MCF 10A (cell line): ENCODE measurements at regions not wholly inside any gene's neighbourhood (a gene's known extent, or its start where the extent isn't known, plus 50 kb on each side); places are given as distances from the start of the nearest gene placed in this dataset.

Experiments used
- BruUV-seq: library from RNA; stranded (reverse); fragments of 400-500 nt; replicated peaks from 2 replicates; lab custom pipeline; 2021; lab: Mats Ljungman, UMichigan
- CTCF ChIA-PET: fragments of 300-600 bp; sonication (Branson Sonifier 250); formaldehyde crosslinking; extraction: SDS; loops from one replicate; lab custom pipeline; 2021; ENCODE audit warnings: antibody characterized with exemption, inconsistent platforms; lab: Yijun Ruan, JAX
- POLR2A ChIA-PET: fragments of 300-600, 350-650 bp; sonication (Branson Sonifier 250); formaldehyde crosslinking; extraction: SDS; loops from one replicate; lab custom pipeline; 2020; ENCODE audit warnings: antibody characterized with exemption, inconsistent platforms; lab: Yijun Ruan, JAX
- DNase-seq: peaks from one replicate; pipeline ENCODE4 v3.0.0-alpha.2; 2018; ENCODE audit not compliant: unreplicated experiment
- H3K27ac Mint-ChIP-seq: one replicate; pipeline ENCODE4 v1.8.0; 2022; ENCODE audit warnings: mild to moderate bottlenecking, low read depth, mixed read lengths; ENCODE audit not compliant: unreplicated experiment
- H3K27me3 Mint-ChIP-seq: one replicate; pipeline ENCODE4 v1.8.0; 2022; ENCODE audit warnings: mixed read lengths; ENCODE audit not compliant: insufficient read depth, unreplicated experiment
- H3K36me3 Mint-ChIP-seq: one replicate; pipeline ENCODE4 v1.8.0; 2022; ENCODE audit warnings: mild to moderate bottlenecking, moderate library complexity, mixed read lengths; ENCODE audit not compliant: insufficient read depth, unreplicated experiment
- H3K4me1 Mint-ChIP-seq: one replicate; pipeline ENCODE4 v1.8.0; 2022; ENCODE audit warnings: mixed read lengths; ENCODE audit not compliant: insufficient read depth, unreplicated experiment
- H3K4me3 Mint-ChIP-seq: one replicate; pipeline ENCODE4 v1.8.0; 2022; ENCODE audit warnings: mild to moderate bottlenecking, moderate library complexity, mixed read lengths; ENCODE audit not compliant: unreplicated experiment
- H3K9me3 Mint-ChIP-seq: one replicate; pipeline ENCODE4 v1.8.0; 2022; ENCODE audit warnings: mixed read lengths; ENCODE audit not compliant: unreplicated experiment
- intact Hi-C: fragments of 100-400 bp; cut with micrococcal nuclease; formaldehyde crosslinking; loops from 2 replicates; pipeline ENCODE4 v1.14.1; 2022
- TF ChIP-seq, protein P1 (sequence below): fragments of 200-600 bp; IDR thresholded peaks from one replicate; pipeline ENCODE4 v1.8.0; 2022; ENCODE audit warnings: antibody characterized with exemption, mild to moderate bottlenecking; ENCODE audit not compliant: unreplicated experiment

DNA sequence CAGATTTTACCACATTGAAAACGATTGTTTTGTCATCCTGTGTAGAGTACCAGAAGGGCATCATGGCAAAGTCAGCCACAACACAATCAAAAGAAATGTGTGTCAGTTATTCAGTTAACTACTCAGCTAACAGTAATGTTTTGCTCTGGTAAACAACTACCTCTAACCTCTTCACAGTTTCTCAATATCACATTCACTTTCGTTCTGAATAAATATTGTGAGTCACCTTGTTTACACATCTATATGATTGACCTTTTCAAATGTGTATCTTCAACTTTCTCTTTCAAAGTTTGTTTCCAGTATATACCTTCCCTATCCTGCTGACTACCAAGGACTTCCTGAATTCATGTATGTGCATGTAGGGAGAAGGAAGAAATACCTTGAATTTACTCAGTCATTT lies 216.6 kb upstream of the UFL1 start:
- Mint-ChIP-seq H3K9me3 (no peaks in the 10 kb centered on the region), H3K4me1 (no peaks in the 10 kb centered on the region), H3K27ac (no peak overlapping the region), H3K36me3 (no peaks in the 10 kb centered on the region), H3K4me3 (no peak overlapping the region), H3K27me3 (peaks cover 34% of the 10 kb centered on the region)
- intact Hi-C loops = no loop called here
- no TSS peak for BruUV-seq
- TF ChIP-seq, protein P1, sequence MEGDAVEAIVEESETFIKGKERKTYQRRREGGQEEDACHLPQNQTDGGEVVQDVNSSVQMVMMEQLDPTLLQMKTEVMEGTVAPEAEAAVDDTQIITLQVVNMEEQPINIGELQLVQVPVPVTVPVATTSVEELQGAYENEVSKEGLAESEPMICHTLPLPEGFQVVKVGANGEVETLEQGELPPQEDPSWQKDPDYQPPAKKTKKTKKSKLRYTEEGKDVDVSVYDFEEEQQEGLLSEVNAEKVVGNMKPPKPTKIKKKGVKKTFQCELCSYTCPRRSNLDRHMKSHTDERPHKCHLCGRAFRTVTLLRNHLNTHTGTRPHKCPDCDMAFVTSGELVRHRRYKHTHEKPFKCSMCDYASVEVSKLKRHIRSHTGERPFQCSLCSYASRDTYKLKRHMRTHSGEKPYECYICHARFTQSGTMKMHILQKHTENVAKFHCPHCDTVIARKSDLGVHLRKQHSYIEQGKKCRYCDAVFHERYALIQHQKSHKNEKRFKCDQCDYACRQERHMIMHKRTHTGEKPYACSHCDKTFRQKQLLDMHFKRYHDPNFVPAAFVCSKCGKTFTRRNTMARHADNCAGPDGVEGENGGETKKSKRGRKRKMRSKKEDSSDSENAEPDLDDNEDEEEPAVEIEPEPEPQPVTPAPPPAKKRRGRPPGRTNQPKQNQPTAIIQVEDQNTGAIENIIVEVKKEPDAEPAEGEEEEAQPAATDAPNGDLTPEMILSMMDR = no peak
- peak; percentile 7 for DNase-seq
- CTCF ChIA-PET = no interaction called here
- POLR2A ChIA-PET = no interaction called here

GRCh38 chr6:96330884-96331283 lies 190.7 kb upstream of the UFL1 start:
- Mint-ChIP-seq H3K9me3 (no peaks in the 10 kb centered on the region), H3K36me3 (no peaks in the 10 kb centered on the region), H3K4me3 (no peak overlapping the region), H3K27ac (no peak overlapping the region), H3K4me1 (no peaks in the 10 kb centered on the region), H3K27me3 (no peaks in the 10 kb centered on the region)
- POLR2A ChIA-PET = no interaction called here
- CTCF ChIA-PET = interaction anchor here (0.6 to 0.7 kb wide), 2 partner anchors 750 to 1020 kb away, joined by 3 read pairs; no protein-coding TSS in a partner anchor
- no TSS peak for BruUV-seq
- no peak for DNase-seq
- intact Hi-C loops = no loop called here
- TF ChIP-seq, protein P1 = no peak

DNA sequence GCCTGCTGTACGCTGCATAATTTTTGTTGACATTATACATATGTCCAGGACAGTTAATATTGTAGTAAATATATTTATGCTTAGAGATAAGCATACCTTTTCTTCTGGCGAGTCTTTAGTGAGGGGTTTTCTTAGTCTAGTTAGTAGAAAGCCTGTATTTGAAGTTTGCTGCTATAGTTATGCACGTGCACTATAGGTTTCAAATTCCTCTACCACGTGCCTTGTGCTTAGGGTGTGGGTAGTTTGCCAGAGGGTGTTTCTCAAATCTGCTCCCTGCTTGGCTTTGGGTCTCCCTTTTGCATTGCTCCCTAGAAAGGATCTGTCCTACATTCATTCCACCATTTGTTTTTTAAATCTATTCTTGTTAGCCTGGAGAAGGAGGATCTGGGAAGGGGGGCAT lies 181.4 kb upstream of the UFL1 start:
- BruUV-seq = no TSS peak
- intact Hi-C loops = no loop called here
- Mint-ChIP-seq H3K9me3 (no peaks in the 10 kb centered on the region), H3K36me3 (no peaks in the 10 kb centered on the region), H3K4me1 (no peaks in the 10 kb centered on the region), H3K27ac (no peak overlapping the region), H3K27me3 (no peaks in the 10 kb centered on the region), H3K4me3 (no peak overlapping the region)
- DNase-seq = no peak
- ChIA-PET CTCF (no interaction called here), POLR2A (no interaction called here)
- TF ChIP-seq, protein P1 = no peak

- DNase-seq = no peak
- BruUV-seq = no TSS peak
- Mint-ChIP-seq H3K4me3 (no peak overlapping the region), H3K27ac (no peak overlapping the region), H3K4me1 (no peaks in the 10 kb centered on the region), H3K36me3 (no peaks in the 10 kb centered on the region), H3K9me3 (no peaks in the 10 kb centered on the region), H3K27me3 (peaks cover 12% of the 10 kb centered on the region)
- ChIA-PET POLR2A (no interaction called here), CTCF (no interaction called here)
- intact Hi-C loops = no loop called here
- TF ChIP-seq, protein P1 = no peak
These were observed 176.1 kb upstream of the UFL1 start for GRCh38 chr6:96345501-96345900.
